Smooth muscle cell (in vitro differentiated cells): ENCODE measurements at regions not wholly inside any gene's neighbourhood (a gene's known extent, or its start where the extent isn't known, plus 50 kb on each side); places are given as distances from the start of the nearest gene placed in this dataset.

Experiments used
- DNase-seq: peaks from one replicate; lab custom pipeline; 2025; ENCODE audit not compliant: unreplicated experiment; lab: John Stamatoyannopoulos, UW
- H2AFZ ChIP-seq: fragments of 200-600 bp; sonication (generic); 2 replicates; pipeline ENCODE4 v1.6.0; 2016; ENCODE audit warnings: antibody characterized with exemption, low read depth, mild to moderate bottlenecking
- H3F3A ChIP-seq: fragments of 200-600 bp; sonication (generic); 2 replicates; pipeline ENCODE4 v1.6.0; 2017; ENCODE audit warnings: antibody characterized with exemption, low read depth
- H3K27ac ChIP-seq: fragments of 200-600 bp; sonication (generic); 2 replicates; pipeline ENCODE4 v1.5.1; 2016; ENCODE audit warnings: low read depth, mild to moderate bottlenecking
- H3K27me3 ChIP-seq: fragments of 200-600 bp; sonication (generic); 2 replicates; pipeline ENCODE4 v1.6.1; 2016; ENCODE audit warnings: low read depth, mild to moderate bottlenecking
- H3K36me3 ChIP-seq: fragments of 200-600 bp; sonication (generic); 2 replicates; pipeline ENCODE4 v1.5.1; 2016; ENCODE audit warnings: low read depth
- H3K4me1 ChIP-seq: fragments of 200-600 bp; sonication (generic); 2 replicates; pipeline ENCODE4 v1.5.1; 2016; ENCODE audit warnings: low read depth
- H3K4me2 ChIP-seq: fragments of 200-600 bp; sonication (generic); 2 replicates; pipeline ENCODE4 v1.6.0; 2016; ENCODE audit warnings: mild to moderate bottlenecking
- H3K4me3 ChIP-seq: fragments of 200-600 bp; sonication (generic); 2 replicates; pipeline ENCODE4 v1.5.1; 2016; ENCODE audit warnings: mild to moderate bottlenecking
- H3K79me2 ChIP-seq: fragments of 200-600 bp; sonication (generic); 2 replicates; pipeline ENCODE4 v1.6.0; 2016; ENCODE audit warnings: low read depth, mild to moderate bottlenecking
- H3K9ac ChIP-seq: fragments of 200-600 bp; sonication (generic); 2 replicates; pipeline ENCODE4 v1.6.0; 2016; ENCODE audit warnings: low read depth
- H3K9me3 ChIP-seq: fragments of 200-600 bp; sonication (generic); replicated peaks from 2 replicates; pipeline ENCODE4 v1.5.1; 2016; ENCODE audit warnings: low read depth
- H4K20me1 ChIP-seq: fragments of 200-600 bp; sonication (generic); 2 replicates; pipeline ENCODE4 v1.6.0; 2016; ENCODE audit warnings: low read depth
- CTCF ChIP-seq: fragments of 200-600 bp; sonication (generic); IDR thresholded peaks from 2 replicates; pipeline ENCODE4 v1.5.1; 2017; ENCODE audit warnings: borderline replicate concordance, mild to moderate bottlenecking, antibody characterized with exemption; ENCODE audit not compliant: insufficient read depth, poor library complexity, severe bottlenecking
- WGBS: methylation state at CpG from one replicate; pipeline ENCODE4 v1.1.7; 2016; ENCODE audit warnings: low lambda C conversion rate; 5-methylcytosine and 5-hydroxymethylcytosine counted together

GRCh38 chrX:117059848-117060247 lies 597.1 kb upstream of the CT83 start:
- no peak for TF ChIP-seq CTCF
- no peak overlapping the region for H3K4me3 ChIP-seq
- no peak for DNase-seq
- H3F3A ChIP-seq: no peaks in the 10 kb centered on the region
- H3K27me3 ChIP-seq: no peaks in the 10 kb centered on the region
- no peaks in the 10 kb centered on the region for H3K79me2 ChIP-seq
- H3K9ac ChIP-seq: no peak overlapping the region
- no peak overlapping the region for H3K4me2 ChIP-seq
- H3K9me3 ChIP-seq: no peaks in the 10 kb centered on the region
- no peaks in the 10 kb centered on the region for H4K20me1 ChIP-seq
- no peaks in the 10 kb centered on the region for H3K4me1 ChIP-seq
- no peaks in the 10 kb centered on the region for H3K36me3 ChIP-seq
- H2AFZ ChIP-seq: no peak overlapping the region
- no peak overlapping the region for H3K27ac ChIP-seq

GRCh38 chrX:117053260-117053659 lies 590.5 kb upstream of the CT83 start:
- Histone ChIP-seq H2AFZ (no peak overlapping the region), H3K36me3 (no peaks in the 10 kb centered on the region), H3K27ac (no peak overlapping the region), H3K9me3 (no peaks in the 10 kb centered on the region), H3K4me2 (no peak overlapping the region), H4K20me1 (no peaks in the 10 kb centered on the region), H3K27me3 (no peaks in the 10 kb centered on the region), H3K9ac (no peak overlapping the region), H3K4me3 (no peak overlapping the region), H3F3A (no peaks in the 10 kb centered on the region), H3K79me2 (no peaks in the 10 kb centered on the region), H3K4me1 (no peaks in the 10 kb centered on the region)
- TF ChIP-seq CTCF: no peak
- DNase-seq: no peak
- 79% methylated on average over 1 of the region's 1 CpG for WGBS

- no peak for TF ChIP-seq CTCF
- H3K4me1 ChIP-seq: no peaks in the 10 kb centered on the region
- no peaks in the 10 kb centered on the region for H3K27me3 ChIP-seq
- H3F3A ChIP-seq: no peaks in the 10 kb centered on the region
- no peaks in the 10 kb centered on the region for H3K79me2 ChIP-seq
- WGBS: 30% methylated on average over 1 of the region's 1 CpG
- no peak overlapping the region for H3K9ac ChIP-seq
- DNase-seq: no peak
- no peaks in the 10 kb centered on the region for H3K9me3 ChIP-seq
- H4K20me1 ChIP-seq: no peaks in the 10 kb centered on the region
- H3K36me3 ChIP-seq: no peaks in the 10 kb centered on the region
- no peak overlapping the region for H3K4me2 ChIP-seq
- H3K4me3 ChIP-seq: no peak overlapping the region
- H2AFZ ChIP-seq: no peak overlapping the region
- H3K27ac ChIP-seq: no peak overlapping the region
Measured at GRCh38 chrX:117038918-117039440, 576.2 kb upstream of the CT83 start.

- Histone ChIP-seq H3F3A (no peaks in the 10 kb centered on the region), H3K9me3 (no peaks in the 10 kb centered on the region), H3K4me1 (no peaks in the 10 kb centered on the region), H3K79me2 (no peaks in the 10 kb centered on the region), H3K9ac (no peak overlapping the region), H2AFZ (no peak overlapping the region), H3K27ac (no peak overlapping the region), H3K4me3 (no peak overlapping the region), H3K4me2 (no peak overlapping the region), H4K20me1 (no peaks in the 10 kb centered on the region), H3K27me3 (no peaks in the 10 kb centered on the region), H3K36me3 (no peaks in the 10 kb centered on the region)
- TF ChIP-seq CTCF: no peak
- DNase-seq: no peak
Measured at GRCh38 chrX:117010243-117010642, 547.5 kb upstream of the CT83 start.
